ENCODE measurements at regions not wholly inside any gene's neighbourhood (a gene's known extent, or its start where the extent isn't known, plus 50 kb on each side); places are given as distances from the start of the nearest gene placed in this dataset.

DNA sequence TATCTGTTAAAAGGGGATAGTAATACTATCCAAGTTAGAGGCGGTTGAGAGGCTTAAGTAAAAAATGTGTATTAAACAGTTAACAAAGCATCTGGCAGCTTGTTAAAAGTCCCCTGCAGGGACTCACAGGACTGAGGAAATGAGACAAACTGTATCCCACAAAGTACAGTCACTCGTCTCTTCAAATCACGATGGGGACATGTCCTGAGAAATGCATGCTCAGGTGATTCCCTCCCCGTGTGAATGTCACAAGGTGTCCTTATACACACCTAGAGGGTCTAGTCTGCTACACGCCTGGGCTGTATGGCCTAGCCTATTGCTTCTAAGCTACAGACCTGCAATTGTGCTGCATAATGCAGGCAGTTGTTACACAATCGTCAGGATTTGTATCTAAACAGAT lies 237.0 kb downstream of the IRX2 start:
- ATAC-seq = no peak
- TF ChIP-seq, protein P1, sequence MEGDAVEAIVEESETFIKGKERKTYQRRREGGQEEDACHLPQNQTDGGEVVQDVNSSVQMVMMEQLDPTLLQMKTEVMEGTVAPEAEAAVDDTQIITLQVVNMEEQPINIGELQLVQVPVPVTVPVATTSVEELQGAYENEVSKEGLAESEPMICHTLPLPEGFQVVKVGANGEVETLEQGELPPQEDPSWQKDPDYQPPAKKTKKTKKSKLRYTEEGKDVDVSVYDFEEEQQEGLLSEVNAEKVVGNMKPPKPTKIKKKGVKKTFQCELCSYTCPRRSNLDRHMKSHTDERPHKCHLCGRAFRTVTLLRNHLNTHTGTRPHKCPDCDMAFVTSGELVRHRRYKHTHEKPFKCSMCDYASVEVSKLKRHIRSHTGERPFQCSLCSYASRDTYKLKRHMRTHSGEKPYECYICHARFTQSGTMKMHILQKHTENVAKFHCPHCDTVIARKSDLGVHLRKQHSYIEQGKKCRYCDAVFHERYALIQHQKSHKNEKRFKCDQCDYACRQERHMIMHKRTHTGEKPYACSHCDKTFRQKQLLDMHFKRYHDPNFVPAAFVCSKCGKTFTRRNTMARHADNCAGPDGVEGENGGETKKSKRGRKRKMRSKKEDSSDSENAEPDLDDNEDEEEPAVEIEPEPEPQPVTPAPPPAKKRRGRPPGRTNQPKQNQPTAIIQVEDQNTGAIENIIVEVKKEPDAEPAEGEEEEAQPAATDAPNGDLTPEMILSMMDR (IDR thresholded peaks at IDR 0.05) = no peak
- H3K4me1 ChIP-seq = no peaks in the 10 kb centered on the region
- H3K4me3 ChIP-seq = no peak overlapping the region
- intact Hi-C loops (cut with DNase I) = no loop called here
- no peak overlapping the region for H3K27ac ChIP-seq
- peaks cover 0 to 2% (median 0%) of the 10 kb centered on the region in 3 donors for H3K27me3 ChIP-seq (ENCODE audit: insufficient read depth in 3 of 3, low read length in 2 of 3)
- WGBS, 3 donors = 47 to 60% (median 53%) methylated on average over 6 of the region's 6 CpGs
- H3K9me3 ChIP-seq = no peaks in the 10 kb centered on the region
- H3K36me3 ChIP-seq (ENCODE audit: insufficient read depth in 1 of 2, low read depth in 1 of 2) = no peaks in the 10 kb centered on the region
- no peak for DNase-seq

DNA sequence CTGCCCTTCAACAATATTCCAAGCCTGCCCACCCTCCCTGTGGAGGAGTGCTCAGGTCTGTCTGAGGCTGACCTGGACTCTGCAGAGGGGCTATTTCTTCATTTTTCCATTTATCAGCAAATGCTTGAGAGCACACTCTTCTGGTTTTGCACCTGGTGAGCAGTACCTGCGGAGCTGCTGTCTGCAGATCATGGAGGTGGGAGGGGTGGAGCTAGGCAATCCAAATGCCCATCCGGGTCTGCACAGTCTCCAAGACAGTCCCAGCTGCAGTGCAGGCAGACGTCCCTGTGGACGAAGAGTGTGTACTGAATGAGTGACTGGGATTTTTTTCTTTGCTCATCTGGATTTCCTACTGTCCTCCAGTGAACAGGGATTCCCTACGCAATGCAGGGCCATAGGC lies 239.8 kb downstream of the IRX2 start:
- TF ChIP-seq, protein P1 (IDR thresholded peaks at IDR 0.05) = no peak
- intact Hi-C loops (cut with DNase I) = no loop called here
- no peak for DNase-seq
- no peak overlapping the region for H3K27ac ChIP-seq
- no peak overlapping the region for H3K4me3 ChIP-seq
- H3K4me1 ChIP-seq = no peaks in the 10 kb centered on the region
- no peaks in the 10 kb centered on the region for H3K9me3 ChIP-seq
- H3K27me3 ChIP-seq (ENCODE audit: insufficient read depth in 3 of 3, low read length in 2 of 3) = peaks cover 0 to 2% (median 0%) of the 10 kb centered on the region in 3 donors
- H3K36me3 ChIP-seq (ENCODE audit: insufficient read depth in 1 of 2, low read depth in 1 of 2) = no peaks in the 10 kb centered on the region
- WGBS, 3 donors = 75 to 77% (median 76%) methylated on average over 5 of the region's 5 CpGs
- ATAC-seq = no peak

DNA sequence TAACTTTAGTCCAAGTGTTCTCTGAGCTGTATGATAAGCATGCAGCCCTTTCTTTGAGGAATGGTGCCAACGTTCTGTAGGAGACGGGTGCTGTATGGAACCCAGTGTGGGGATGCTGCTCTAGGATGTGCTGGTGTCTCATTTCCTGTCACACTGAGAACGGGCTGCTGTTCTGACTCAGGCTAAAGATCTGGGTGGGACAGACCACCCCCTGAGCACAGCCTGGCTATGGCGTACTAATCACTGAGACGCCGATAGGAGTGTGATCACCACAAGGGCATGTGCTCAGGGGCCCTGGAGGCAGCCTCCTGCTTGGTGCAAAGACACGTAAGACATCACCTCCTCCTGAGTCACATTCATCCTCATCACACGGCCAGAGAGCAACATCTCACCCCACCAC lies 240.4 kb downstream of the IRX2 start:
- peaks cover 0 to 2% (median 0%) of the 10 kb centered on the region in 3 donors for H3K27me3 ChIP-seq (ENCODE audit: insufficient read depth in 3 of 3, low read length in 2 of 3)
- intact Hi-C loops (cut with DNase I) = no loop called here

DNA sequence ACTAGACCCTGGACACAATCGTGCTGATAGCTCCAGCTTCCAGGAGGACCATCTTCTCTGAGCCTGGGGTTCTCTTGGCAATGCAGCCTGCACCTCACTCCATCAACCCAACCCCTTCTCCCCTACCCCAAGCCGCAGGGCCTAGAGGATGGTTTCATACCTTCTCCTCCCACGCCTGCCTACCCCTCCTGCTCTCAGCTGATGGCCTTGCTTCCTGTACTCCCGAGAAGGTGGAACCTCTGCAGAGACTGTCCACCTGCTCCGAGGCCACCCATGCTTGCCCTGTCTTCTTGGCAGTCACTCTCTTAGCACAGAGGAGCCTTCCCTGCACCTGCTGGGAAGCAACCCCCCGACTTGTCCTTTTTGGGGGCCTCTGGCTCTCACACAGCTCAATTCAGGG lies 241.9 kb downstream of the IRX2 start:
- ATAC-seq (no peak), DNase-seq (no peak)
- no peaks in the 10 kb centered on the region for H3K9me3 ChIP-seq
- TF ChIP-seq, protein P1 (IDR thresholded peaks at IDR 0.05) = no peak
- H3K36me3 ChIP-seq (ENCODE audit: insufficient read depth in 1 of 2, low read depth in 1 of 2) = no peaks in the 10 kb centered on the region
- no peak overlapping the region for H3K27ac ChIP-seq
- intact Hi-C loops (cut with DNase I) = no loop called here
- H3K4me1 ChIP-seq = no peaks in the 10 kb centered on the region
- 69 to 76% (median 69%) methylated on average over 6 of the region's 6 CpGs for WGBS, 3 donors
- H3K4me3 ChIP-seq = no peak overlapping the region
- H3K27me3 ChIP-seq (ENCODE audit: insufficient read depth in 3 of 3, low read length in 2 of 3) = no peaks in the 10 kb centered on the region

More for the DNA sequence above, 240.4 kb downstream of the IRX2 start:
- TF ChIP-seq, protein P1 (IDR thresholded peaks at IDR 0.05) = no peak
- H3K27ac ChIP-seq = no peak overlapping the region
- WGBS, 3 donors = 71 to 83% (median 72%) methylated on average over 8 of the region's 8 CpGs
- H3K4me3 ChIP-seq = no peak overlapping the region
- H3K9me3 ChIP-seq = no peaks in the 10 kb centered on the region
- DNase-seq (no peak), ATAC-seq (no peak)
- H3K36me3 ChIP-seq (ENCODE audit: insufficient read depth in 1 of 2, low read depth in 1 of 2) = no peaks in the 10 kb centered on the region
- no peaks in the 10 kb centered on the region for H3K4me1 ChIP-seq

DNA sequence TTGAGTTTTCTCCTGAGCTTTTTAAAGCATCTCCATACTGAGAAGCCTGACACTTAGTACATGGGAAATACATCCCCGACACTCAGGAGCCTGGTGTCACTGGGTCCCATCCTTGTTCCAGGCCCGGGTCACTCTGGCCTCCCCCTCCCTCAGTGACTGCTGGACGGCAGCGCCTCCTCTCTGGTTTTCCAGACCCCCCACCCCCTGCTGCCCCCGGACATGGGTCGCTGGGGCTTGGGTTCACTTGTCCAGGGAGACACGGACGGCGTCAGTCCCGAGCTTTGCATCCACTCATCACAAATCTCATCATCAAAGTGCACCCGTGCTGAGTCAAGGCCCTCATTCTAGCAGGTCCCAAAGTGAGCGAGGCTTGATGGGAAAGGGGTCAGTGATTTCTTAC lies 243.0 kb downstream of the IRX2 start:
- TF ChIP-seq, protein P1 (IDR thresholded peaks at IDR 0.05) = no peak
- no peaks in the 10 kb centered on the region for H3K9me3 ChIP-seq
- WGBS, 3 donors = 77 to 84% (median 81%) methylated on average over 12 of the region's 12 CpGs
- H3K4me1 ChIP-seq = no peaks in the 10 kb centered on the region
- intact Hi-C loops (cut with DNase I) = no loop called here
- no peak for ATAC-seq
- no peaks in the 10 kb centered on the region for H3K27me3 ChIP-seq (ENCODE audit: insufficient read depth in 3 of 3, low read length in 2 of 3)
- DNase-seq = no peak
- no peaks in the 10 kb centered on the region for H3K36me3 ChIP-seq (ENCODE audit: insufficient read depth in 1 of 2, low read depth in 1 of 2)
- H3K27ac ChIP-seq = no peak overlapping the region
- no peak overlapping the region for H3K4me3 ChIP-seq
